H9 (cell line): ENCODE measurements at regions not wholly inside any gene's neighbourhood (a gene's known extent, or its start where the extent isn't known, plus 50 kb on each side); places are given as distances from the start of the nearest gene placed in this dataset.

Source experiments
- DNase-seq: peaks from one replicate; pipeline ENCODE4 v3.0.0-alpha.2; 2017
- H2AFZ ChIP-seq: one replicate; pipeline ENCODE4 v1.6.1; 2013; ENCODE audit warnings: mild to moderate bottlenecking, low read length, control low read depth, moderate library complexity
- H2AK5ac ChIP-seq: 2 replicates; pipeline ENCODE4 v1.6.1; 2013; ENCODE audit warnings: low read length, control low read depth, mixed read lengths; ENCODE audit not compliant: insufficient read length
- H2BK120ac ChIP-seq: one replicate; pipeline ENCODE4 v1.6.1; 2013; ENCODE audit warnings: low read depth, mild to moderate bottlenecking, low read length, control low read depth, inconsistent platforms; ENCODE audit not compliant: poor library complexity, severe bottlenecking
- H2BK12ac ChIP-seq: 2 replicates; pipeline ENCODE4 v1.6.1; 2013; ENCODE audit warnings: low read length, control low read depth, mixed read lengths, low read depth; ENCODE audit not compliant: insufficient read length
- H2BK15ac ChIP-seq: 2 replicates; pipeline ENCODE4 v1.6.1; 2013; ENCODE audit warnings: low read depth, low read length, control low read depth
- H2BK20ac ChIP-seq: one replicate; pipeline ENCODE4 v1.6.1; 2013; ENCODE audit warnings: low read depth, mild to moderate bottlenecking, low read length, control low read depth, inconsistent platforms; ENCODE audit not compliant: poor library complexity, severe bottlenecking
- H2BK5ac ChIP-seq: 2 replicates; pipeline ENCODE4 v1.6.1; 2013; ENCODE audit warnings: low read length, control low read depth, mixed read lengths; ENCODE audit not compliant: insufficient read length
- H3K14ac ChIP-seq: 2 replicates; pipeline ENCODE4 v1.6.1; 2013; ENCODE audit warnings: low read length, control low read depth; ENCODE audit not compliant: insufficient read depth
- H3K18ac ChIP-seq: 2 replicates; pipeline ENCODE4 v1.6.1; 2013; ENCODE audit warnings: low read depth, mild to moderate bottlenecking, mixed read lengths, low read length, control low read depth; ENCODE audit not compliant: insufficient read length
- H3K23ac ChIP-seq: 2 replicates; pipeline ENCODE4 v1.6.1; 2013; ENCODE audit warnings: low read length, control low read depth, mixed read lengths, low read depth; ENCODE audit not compliant: insufficient read length
- H3K23me2 ChIP-seq: 2 replicates; pipeline ENCODE4 v1.6.1; 2013; ENCODE audit warnings: low read depth, mild to moderate bottlenecking, mixed read lengths, low read length, control low read depth; ENCODE audit not compliant: insufficient read length, poor library complexity, severe bottlenecking
- H3K27ac ChIP-seq: 2 replicates; pipeline ENCODE4 v1.5.1; 2013; ENCODE audit warnings: low read length, control low read depth, mixed read lengths, low read depth; ENCODE audit not compliant: insufficient read length
- H3K27me3 ChIP-seq: 2 replicates; pipeline ENCODE4 v1.6.1; 2013; ENCODE audit warnings: low read length, control low read depth, inconsistent platforms; ENCODE audit not compliant: insufficient read depth
- H3K4ac ChIP-seq: 2 replicates; pipeline ENCODE4 v1.6.1; 2013; ENCODE audit warnings: low read depth, mild to moderate bottlenecking, control low read depth, inconsistent platforms, low read length, moderate library complexity
- H3K4me1 ChIP-seq: 2 replicates; pipeline ENCODE4 v1.6.1; 2013; ENCODE audit warnings: low read length, control low read depth, inconsistent platforms; ENCODE audit not compliant: insufficient read depth
- H3K4me2 ChIP-seq: 2 replicates; pipeline ENCODE4 v1.6.1; 2013; ENCODE audit warnings: low read length, control low read depth, mixed read lengths; ENCODE audit not compliant: insufficient read length, insufficient read depth
- H3K56ac ChIP-seq: 2 replicates; pipeline ENCODE4 v1.6.1; 2013; ENCODE audit warnings: low read depth, mild to moderate bottlenecking, mixed read lengths, low read length, control low read depth; ENCODE audit not compliant: insufficient read length
- H3K79me1 ChIP-seq: 2 replicates; pipeline ENCODE4 v1.6.1; 2013; ENCODE audit warnings: low read depth, mild to moderate bottlenecking, moderate library complexity, low read length, control low read depth, inconsistent platforms; ENCODE audit not compliant: insufficient read depth, poor library complexity, severe bottlenecking
- H3K79me2 ChIP-seq: 2 replicates; pipeline ENCODE4 v1.6.1; 2013; ENCODE audit warnings: low read length, control low read depth, inconsistent platforms; ENCODE audit not compliant: insufficient read depth
- H3K9ac ChIP-seq: 2 replicates; pipeline ENCODE4 v1.6.1; 2013; ENCODE audit warnings: low read length, control low read depth, mixed read lengths; ENCODE audit not compliant: insufficient read length; ENCODE audit errors: extremely low read depth
- H3K9me3 ChIP-seq: one replicate; pipeline ENCODE4 v1.6.1; 2013; ENCODE audit warnings: low read depth, low read length, inconsistent platforms; ENCODE audit not compliant: control insufficient read depth
- H3T11ph ChIP-seq: one replicate; pipeline ENCODE4 v1.6.1; 2013; ENCODE audit warnings: mild to moderate bottlenecking, low read length, control low read depth, inconsistent platforms
- H4K20me1 ChIP-seq: one replicate; pipeline ENCODE4 v1.6.1; 2013; ENCODE audit not compliant: control insufficient read depth, insufficient read length, insufficient read depth
- H4K5ac ChIP-seq: 2 replicates; pipeline ENCODE4 v1.6.1; 2013; ENCODE audit warnings: low read depth, mild to moderate bottlenecking, mixed read lengths, low read length, control low read depth; ENCODE audit not compliant: insufficient read length
- H4K8ac ChIP-seq: replicated peaks from 2 replicates; pipeline ENCODE4 v1.6.1; 2013; ENCODE audit warnings: low read length, control low read depth, mixed read lengths, low read depth; ENCODE audit not compliant: insufficient read length
- H4K91ac ChIP-seq: 2 replicates; pipeline ENCODE4 v1.6.1; 2013; ENCODE audit warnings: low read depth, mild to moderate bottlenecking, moderate library complexity, mixed read lengths, low read length, control low read depth; ENCODE audit not compliant: insufficient read length
- H3K27ac Mint-ChIP-seq, 3 experiments: 2 replicates in 2 of 3; 3 replicates in 1 of 3; pipeline ENCODE4 v1.8.0; 2020 to 2021; ENCODE audit warnings: mixed read lengths in 3 of 3, mild to moderate bottlenecking in 1 of 3, moderate library complexity in 1 of 3
- H3K27me3 Mint-ChIP-seq: 2 replicates; pipeline ENCODE4 v1.8.0; 2021; ENCODE audit warnings: low read depth, mild to moderate bottlenecking, moderate library complexity, mixed read lengths
- H3K36me3 Mint-ChIP-seq, 3 experiments: 2 replicates in 2 of 3; 3 replicates in 1 of 3; pipeline ENCODE4 v1.8.0; 2020 to 2021; ENCODE audit warnings: low read depth in 3 of 3, mixed read lengths in 3 of 3; ENCODE audit not compliant: insufficient read depth in 1 of 3
- H3K4me1 Mint-ChIP-seq, 2 experiments: 2 replicates each; pipeline ENCODE4 v1.8.0; 2020; ENCODE audit warnings: mixed read lengths in 2 of 2
- H3K4me3 Mint-ChIP-seq, 2 experiments: 2 replicates in 1 of 2; 3 replicates in 1 of 2; pipeline ENCODE4 v1.8.0; 2020 to 2021; ENCODE audit warnings: mild to moderate bottlenecking in 2 of 2, mixed read lengths in 2 of 2, moderate library complexity in 1 of 2
- H3K9me3 Mint-ChIP-seq, 2 experiments: 2 replicates in 1 of 2; 3 replicates in 1 of 2; pipeline ENCODE4 v1.8.0; 2020; ENCODE audit warnings: mild to moderate bottlenecking in 2 of 2, mixed read lengths in 2 of 2, moderate library complexity in 1 of 2
- CTCF ChIP-seq: fragments of 200-600 bp; sonication (generic); conservative IDR thresholded peaks from 3 replicates; pipeline ENCODE4 v1.8.0; 2021; ENCODE audit warnings: antibody characterized with exemption, mild to moderate bottlenecking
- WGBS: extraction: QIAGEN DNeasy Blood & Tissue Kit; methylation state at CpG from one replicate; pipeline ENCODE4 v1.1.7; 2013; ENCODE audit warnings: missing lambda C conversion rate, low lambda C conversion rate, mixed read lengths; ENCODE audit not compliant: insufficient read length; ENCODE audit errors: extremely low coverage; 5-methylcytosine and 5-hydroxymethylcytosine counted together

GRCh38 chr22:22141031-22141430 lies 103.6 kb upstream of the VPREB1 start:
- H3T11ph ChIP-seq = no peak overlapping the region
- H2BK5ac ChIP-seq = no peak overlapping the region
- peaks cover 14 to 23% of the 10 kb centered on the region in 2 experiments for H3K4me1 Mint-ChIP-seq
- H2BK120ac ChIP-seq = no peak overlapping the region
- H3K27me3 Mint-ChIP-seq = peaks cover 92% of the 10 kb centered on the region
- H3K4me3 Mint-ChIP-seq = no peak overlapping the region
- DNase-seq = no peak
- H3K9me3 Mint-ChIP-seq = peaks cover 0 to 7% of the 10 kb centered on the region in 2 experiments; a peak in 3 of 5 replicates
- H2AFZ ChIP-seq = no peak overlapping the region
- H4K8ac ChIP-seq = no peak overlapping the region
- H2BK12ac ChIP-seq = no peak overlapping the region
- H2BK20ac ChIP-seq = no peak overlapping the region
- no peak overlapping the region for H3K9ac ChIP-seq
- H3K18ac ChIP-seq = no peak overlapping the region
- H4K20me1 ChIP-seq = no peaks in the 10 kb centered on the region
- H2AK5ac ChIP-seq = no peak overlapping the region
- no peak overlapping the region for H4K91ac ChIP-seq
- no peaks in the 10 kb centered on the region for H3K79me2 ChIP-seq
- H3K27ac ChIP-seq = no peak overlapping the region
- H3K14ac ChIP-seq = no peak overlapping the region
- H3K79me1 ChIP-seq = no peaks in the 10 kb centered on the region
- H3K27me3 ChIP-seq = peaks cover 9% of the 10 kb centered on the region; the same call in 1 of the 2 replicates
- no CpG with 5 or more reads among the region's 3 CpGs for WGBS
- H2BK15ac ChIP-seq = no peak overlapping the region
- no peak overlapping the region for H4K5ac ChIP-seq
- H3K4ac ChIP-seq = no peak overlapping the region
- H3K36me3 Mint-ChIP-seq = no peaks in the 10 kb centered on the region; a peak in 1 of 7 replicates
- H3K56ac ChIP-seq = no peak overlapping the region
- no peaks in the 10 kb centered on the region for H3K9me3 ChIP-seq
- no peaks in the 10 kb centered on the region for H3K4me1 ChIP-seq
- no peak overlapping the region for H3K4me2 ChIP-seq
- no peak overlapping the region for H3K27ac Mint-ChIP-seq
- no peak overlapping the region for H3K23ac ChIP-seq
- H3K23me2 ChIP-seq = no peaks in the 10 kb centered on the region
- TF ChIP-seq CTCF = no peak
